Lower lobe of right lung (tissue), 2 donors: ENCODE measurements at regions not wholly inside any gene's neighbourhood (a gene's known extent, or its start where the extent isn't known, plus 50 kb on each side); places are given as distances from the start of the nearest gene placed in this dataset.

Source experiments
- ATAC-seq, 2 donors: fragments of 200-7000 bp; cut with Tn5 transposase; one replicate each; pipeline ENCODE4 v1.9.1; 2020 to 2022; ENCODE audit warnings: mild to moderate bottlenecking in 2 of 2, moderate library complexity in 2 of 2
- DNase-seq: peaks from one replicate; pipeline ENCODE4 v3.0.0-alpha.2; 2020
- H3K27ac ChIP-seq: fragments of 200-600 bp; one replicate; pipeline ENCODE4 v1.8.0; 2022
- H3K27me3 ChIP-seq: fragments of 200-600 bp; one replicate; pipeline ENCODE4 v1.8.0; 2022; ENCODE audit warnings: low read depth
- H3K36me3 ChIP-seq: fragments of 200-600 bp; one replicate; pipeline ENCODE4 v1.8.0; 2022; ENCODE audit warnings: mild to moderate bottlenecking
- H3K4me1 ChIP-seq: fragments of 200-600 bp; one replicate; pipeline ENCODE4 v1.8.0; 2022
- H3K4me3 ChIP-seq: fragments of 200-600 bp; one replicate; pipeline ENCODE4 v1.8.0; 2022; ENCODE audit warnings: mild to moderate bottlenecking
- H3K9me3 ChIP-seq: fragments of 200-600 bp; one replicate; pipeline ENCODE4 v1.8.0; 2022
- CTCF ChIP-seq: fragments of 200-600 bp; IDR thresholded peaks from one replicate; pipeline ENCODE4 v1.8.0; 2022; ENCODE audit warnings: antibody characterized with exemption, mild to moderate bottlenecking
- intact Hi-C: fragments of 100-400 bp; cut with DNase I; formaldehyde crosslinking; loops from one replicate; pipeline ENCODE4 v1.11.0; 2022
- donor health status: DM: no; HTN: yes; CAD: no; lungs with severe emphysema.

- DNase-seq, result peak; percentile 77
- ATAC-seq, result peak; percentile 87 to 95
- intact Hi-C loops, result no loop called here
- TF ChIP-seq CTCF, result no peak
- Histone ChIP-seq H3K36me3 (no peaks in the 10 kb centered on the region), H3K4me3 (peak overlapping the region; percentile 51), H3K9me3 (no peaks in the 10 kb centered on the region), H3K27ac (no peak overlapping the region), H3K27me3 (peaks cover 23% of the 10 kb centered on the region), H3K4me1 (peaks cover 7% of the 10 kb centered on the region)
These were observed 155.4 kb downstream of the NRN1 start for GRCh38 chr6:5851261-5851757.

GRCh38 chr6:5850848-5851255 is 155.9 kb downstream of the NRN1 start:
- no peak for TF ChIP-seq CTCF
- Histone ChIP-seq H3K4me3 (peak overlapping the region; percentile 51), H3K4me1 (peaks cover 7% of the 10 kb centered on the region), H3K36me3 (no peaks in the 10 kb centered on the region), H3K27ac (no peak overlapping the region), H3K9me3 (no peaks in the 10 kb centered on the region), H3K27me3 (peaks cover 23% of the 10 kb centered on the region)
- intact Hi-C loops, result no loop called here
- DNase-seq (no peak), ATAC-seq (peak; percentile 23 to 32)

GRCh38 chr6:5846889-5847288 is 159.8 kb downstream of the NRN1 start:
- DNase-seq (no peak), ATAC-seq (no peak)
- no peak overlapping the region for H3K4me3 ChIP-seq
- H3K27ac ChIP-seq, result no peak overlapping the region
- no peak for TF ChIP-seq CTCF
- peaks cover 7% of the 10 kb centered on the region for H3K4me1 ChIP-seq
- intact Hi-C loops, result no loop called here
- no peaks in the 10 kb centered on the region for H3K36me3 ChIP-seq
- peaks cover 23% of the 10 kb centered on the region for H3K27me3 ChIP-seq
- no peaks in the 10 kb centered on the region for H3K9me3 ChIP-seq

- intact Hi-C loops, result no loop called here
- TF ChIP-seq CTCF, result no peak
- no peak for DNase-seq
- no peaks in the 10 kb centered on the region for H3K36me3 ChIP-seq
- no peak overlapping the region for H3K4me3 ChIP-seq
- peaks cover 2% of the 10 kb centered on the region for H3K4me1 ChIP-seq
- no peaks in the 10 kb centered on the region for H3K9me3 ChIP-seq
- H3K27me3 ChIP-seq, result peaks cover 20% of the 10 kb centered on the region
- no peak for ATAC-seq
- H3K27ac ChIP-seq, result no peak overlapping the region
These were observed 160.4 kb downstream of the NRN1 start for GRCh38 chr6:5846335-5846734.

GRCh38 chr6:5843078-5843477 is 163.6 kb downstream of the NRN1 start:
- Histone ChIP-seq H3K4me3 (no peak overlapping the region), H3K27me3 (no peaks in the 10 kb centered on the region), H3K36me3 (no peaks in the 10 kb centered on the region), H3K9me3 (no peaks in the 10 kb centered on the region), H3K27ac (no peak overlapping the region), H3K4me1 (no peaks in the 10 kb centered on the region)
- intact Hi-C loops, result no loop called here
- TF ChIP-seq CTCF, result no peak
- DNase-seq (no peak), ATAC-seq (no peak)
